Common myeloid progenitor, CD34-positive (primary cell): ENCODE measurements at regions not wholly inside any gene's neighbourhood (a gene's known extent, or its start where the extent isn't known, plus 50 kb on each side); places are given as distances from the start of the nearest gene placed in this dataset.
"Not testable (repeated sequence)": the region's sequence is repeated elsewhere in the genome, so short reads cannot be mapped to it uniquely, and the experiment has no call there.

Experiments used
- CTCF ChIA-PET: fragments of 350-600 bp; sonication (Branson Sonifier 250); formaldehyde crosslinking; loops from one replicate; lab custom pipeline; 2021; ENCODE audit warnings: antibody characterized with exemption; lab: Charles Lee
- POLR2A ChIA-PET: fragments of 350-600 bp; sonication (Branson Sonifier 250); formaldehyde crosslinking; loops from one replicate; lab custom pipeline; 2021; ENCODE audit warnings: antibody characterized with exemption; lab: Charles Lee
- DNase-seq, 3 donors: peaks; one replicate each; pipeline versions ENCODE4 v3.0.0 to v3.0.0-alpha.2; 2013
- H3K27ac ChIP-seq, 2 experiments: 1 replicate in 1 of 2; 2 replicates in 1 of 2; pipeline ENCODE4 v1.7.0; 2013; ENCODE audit warnings: inconsistent platforms in 2 of 2, low read length in 2 of 2, mild to moderate bottlenecking in 2 of 2, low read depth in 1 of 2, moderate library complexity in 1 of 2; ENCODE audit not compliant: severe bottlenecking in 2 of 2, insufficient read depth in 1 of 2, poor library complexity in 1 of 2
- H3K27me3 ChIP-seq, 5 experiments: replicated peaks in 2 of 5; 1 replicate in 3 of 5; 2 replicates in 2 of 5; pipeline versions ENCODE4 v1.6.1 to v1.7.0; 2013; ENCODE audit warnings: low read length in 4 of 5, mild to moderate bottlenecking in 2 of 5, moderate library complexity in 2 of 5, inconsistent platforms in 1 of 5; ENCODE audit not compliant: insufficient read depth in 5 of 5, control insufficient read depth in 4 of 5
- H3K36me3 ChIP-seq, 4 experiments: 1 replicate in 2 of 4; 2 replicates in 2 of 4; pipeline versions ENCODE4 v1.6.1 to v1.7.0; 2013; ENCODE audit warnings: low read length in 3 of 4, control low read depth in 1 of 4, mild to moderate bottlenecking in 1 of 4; ENCODE audit not compliant: control insufficient read depth in 4 of 4, insufficient read depth in 4 of 4
- H3K4me1 ChIP-seq, 4 experiments: 1 replicate in 3 of 4; 2 replicates in 1 of 4; pipeline versions ENCODE4 v1.6.1 to v1.7.1; 2013; ENCODE audit warnings: low read length in 3 of 4, mild to moderate bottlenecking in 3 of 4, control low read depth in 1 of 4, inconsistent platforms in 1 of 4, moderate library complexity in 1 of 4; ENCODE audit not compliant: control insufficient read depth in 4 of 4, insufficient read depth in 4 of 4; ENCODE audit errors: control extremely low read depth in 1 of 4
- H3K4me3 ChIP-seq, 7 experiments: 1 replicate in 4 of 7; 2 replicates in 3 of 7; pipeline versions ENCODE4 v1.5.1 to v1.7.0; 2013; ENCODE audit warnings: mild to moderate bottlenecking in 7 of 7, low read length in 6 of 7, moderate library complexity in 6 of 7, inconsistent platforms in 2 of 7, low read depth in 2 of 7, control low read depth in 1 of 7; ENCODE audit not compliant: insufficient read depth in 4 of 7, control insufficient read depth in 1 of 7; ENCODE audit errors: extremely low read depth in 1 of 7
- H3K9me3 ChIP-seq, 5 experiments: 1 replicate in 4 of 5; 2 replicates in 1 of 5; pipeline versions ENCODE4 v1.6.1 to v1.7.1; 2013; ENCODE audit warnings: low read length in 4 of 5, mild to moderate bottlenecking in 2 of 5, inconsistent platforms in 1 of 5, low read depth in 1 of 5, moderate library complexity in 1 of 5; ENCODE audit not compliant: control insufficient read depth in 4 of 5, insufficient read depth in 2 of 5; ENCODE audit errors: control extremely low read depth in 1 of 5
- WGBS: methylation state at CpG from one replicate; pipeline ENCODE4 v1.1.5; 2013; ENCODE audit not compliant: insufficient coverage; 5-methylcytosine and 5-hydroxymethylcytosine counted together

DNA sequence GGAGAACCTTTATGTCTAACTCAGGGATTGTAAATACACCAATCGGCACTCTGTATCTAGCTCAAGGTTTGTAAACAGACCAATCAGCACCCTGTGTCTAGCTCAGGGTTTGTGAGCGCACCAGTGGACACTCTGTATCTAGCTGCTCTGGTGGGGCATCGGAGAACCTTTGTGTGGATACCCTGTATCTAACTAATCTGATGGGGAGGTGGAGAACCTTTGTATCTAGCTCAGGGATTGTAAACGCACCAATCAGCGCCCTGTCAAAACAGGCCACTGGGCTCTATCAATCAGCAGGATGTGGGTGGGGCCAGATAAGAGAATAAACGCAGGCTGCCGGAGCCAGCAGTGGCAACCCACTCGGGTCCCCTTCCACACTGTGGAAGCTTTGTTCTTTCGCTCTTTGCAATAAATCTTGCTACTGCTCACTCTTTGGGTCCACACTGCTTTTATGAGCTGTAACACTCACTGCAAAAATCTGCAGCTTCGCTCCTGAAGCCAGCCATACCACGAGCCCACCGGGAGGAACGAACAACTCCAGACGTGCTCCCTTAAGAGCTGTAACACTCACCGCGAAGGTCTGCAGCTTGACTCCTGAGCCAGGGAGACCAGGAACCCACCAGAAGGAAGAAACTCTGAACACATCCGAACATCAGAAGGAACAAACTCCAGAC lies 1673.2 kb upstream of the B3GALT2 start:
- H3K27ac ChIP-seq: peak overlapping the region in 1 of 2 experiments; percentile 34
- DNase-seq, H3K4me3 ChIP-seq, H3K27me3 ChIP-seq, H3K9me3 ChIP-seq, H3K4me1 ChIP-seq, POLR2A ChIA-PET, H3K36me3 ChIP-seq, CTCF ChIA-PET: not testable (repeated sequence)
- WGBS: 100% methylated on average over 10 of the region's 17 CpGs

DNA sequence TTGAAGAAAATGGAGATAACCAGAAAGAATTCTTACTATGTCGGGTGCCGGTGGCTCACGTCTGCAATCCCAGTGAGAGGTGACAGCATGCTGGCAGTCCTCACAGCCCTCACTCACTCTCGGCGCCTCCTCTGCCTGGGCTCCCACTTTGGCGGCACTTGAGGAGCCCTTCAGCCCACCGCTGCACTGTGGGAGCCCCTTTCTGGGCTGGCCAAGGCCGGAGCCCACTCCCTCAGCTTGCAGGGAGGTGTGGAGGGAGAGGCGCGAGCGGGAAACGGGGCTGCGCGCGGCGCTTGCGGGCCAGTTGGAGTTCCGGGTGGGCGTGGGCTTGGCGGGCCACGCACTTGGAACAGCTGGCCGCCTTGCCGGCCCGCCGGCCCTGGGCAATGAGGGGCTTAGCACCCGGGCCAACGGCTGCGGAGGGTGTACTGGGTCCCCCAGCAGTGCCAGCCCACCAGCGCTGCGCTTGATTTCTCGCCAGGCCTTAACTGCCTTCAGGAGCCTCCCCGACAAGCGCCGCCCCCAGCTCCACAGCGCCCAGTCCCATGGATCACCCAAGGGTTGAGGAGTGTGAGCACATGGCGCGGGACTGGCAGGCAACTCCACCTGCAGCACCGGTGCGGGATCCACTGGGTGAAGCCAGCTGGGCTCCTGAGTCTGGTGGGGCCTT lies 1672.5 kb upstream of the B3GALT2 start:
- H3K36me3 ChIP-seq, H3K4me3 ChIP-seq, H3K9me3 ChIP-seq, CTCF ChIA-PET, POLR2A ChIA-PET, DNase-seq, H3K4me1 ChIP-seq, H3K27me3 ChIP-seq: not testable (repeated sequence)
- H3K27ac ChIP-seq: peak overlapping the region in 1 of 2 experiments; percentile 46
- WGBS: 96% methylated on average over 23 of the region's 39 CpGs

DNA sequence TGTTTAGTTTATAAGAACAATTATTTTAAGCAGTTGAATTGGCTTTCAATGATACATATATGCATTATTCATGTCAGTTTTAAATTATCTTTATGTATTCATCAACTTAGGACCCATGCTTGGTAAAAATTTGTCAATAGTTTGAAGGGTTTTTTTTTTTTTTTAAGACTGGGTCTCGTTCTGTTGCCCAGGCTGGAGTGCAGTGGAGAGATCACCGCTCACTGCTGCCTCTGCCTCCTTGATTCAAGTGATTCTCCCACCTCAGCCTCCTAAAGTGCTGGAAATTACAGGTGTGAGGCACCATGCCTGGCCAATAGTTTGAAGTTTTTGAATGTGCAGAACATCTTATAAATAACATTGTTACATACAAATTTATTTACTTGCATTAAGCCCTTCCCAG lies 1671.0 kb upstream of the B3GALT2 start:
- no peak overlapping the region for H3K27ac ChIP-seq
- no CpG with 5 or more reads among the region's 2 CpGs for WGBS

DNA sequence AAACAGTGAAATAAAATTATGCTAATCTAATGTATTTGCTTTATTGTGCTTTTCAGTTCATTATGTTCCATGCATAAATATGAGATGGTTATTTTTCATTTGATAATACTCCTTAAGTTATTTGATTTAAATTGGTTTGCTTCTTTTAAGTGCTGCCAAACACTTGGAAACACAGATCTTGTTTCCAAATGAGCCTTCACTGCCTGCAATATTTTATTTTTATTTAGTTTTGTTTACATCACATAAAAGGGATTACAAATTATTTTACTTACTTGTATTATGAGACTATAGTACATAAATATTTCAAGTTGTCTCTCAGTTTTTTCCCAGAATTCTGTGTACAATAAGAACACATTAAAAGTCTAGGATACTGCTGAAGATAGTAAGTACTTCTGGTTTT lies 1662.4 kb upstream of the B3GALT2 start:
- H3K9me3 ChIP-seq: no peaks in the 10 kb centered on the region
- H3K27ac ChIP-seq: no peak overlapping the region
- no peak for DNase-seq
- no peaks in the 10 kb centered on the region for H3K36me3 ChIP-seq
- no peak overlapping the region for H3K4me3 ChIP-seq
- no peaks in the 10 kb centered on the region for H3K4me1 ChIP-seq
- H3K27me3 ChIP-seq: no peaks in the 10 kb centered on the region
- CTCF ChIA-PET: no interaction called here
- POLR2A ChIA-PET: no interaction called here

More for the DNA sequence above, 1671.0 kb upstream of the B3GALT2 start:
- H3K4me1 ChIP-seq: no peaks in the 10 kb centered on the region
- no peak overlapping the region for H3K4me3 ChIP-seq
- CTCF ChIA-PET: no interaction called here
- POLR2A ChIA-PET: no interaction called here
- H3K9me3 ChIP-seq: no peaks in the 10 kb centered on the region
- no peaks in the 10 kb centered on the region for H3K36me3 ChIP-seq
- DNase-seq: no peak
- H3K27me3 ChIP-seq: no peaks in the 10 kb centered on the region

DNA sequence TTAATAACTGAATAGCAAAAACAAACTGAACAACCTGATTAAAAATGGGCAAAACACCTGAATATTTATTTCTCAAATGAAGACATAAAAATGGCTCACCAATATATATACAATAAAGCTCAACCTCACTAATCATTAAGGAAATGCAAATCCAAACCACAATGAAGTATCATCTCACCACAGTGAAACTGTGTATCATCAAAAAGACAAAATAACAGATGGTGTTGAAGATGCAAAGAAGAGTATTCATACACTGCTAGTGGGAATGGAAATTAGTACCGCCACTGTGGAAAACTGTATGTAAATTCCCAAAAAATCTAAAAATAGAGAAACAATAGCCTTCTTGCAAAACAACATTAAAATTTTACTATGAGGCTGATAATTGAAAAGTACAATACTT lies 1660.1 kb upstream of the B3GALT2 start:
- Histone ChIP-seq H3K27me3 (no peaks in the 10 kb centered on the region), H3K4me3 (no peak overlapping the region), H3K9me3 (no peaks in the 10 kb centered on the region), H3K36me3 (no peaks in the 10 kb centered on the region), H3K4me1 (no peaks in the 10 kb centered on the region), H3K27ac (no peak overlapping the region)
- no CpG with 5 or more reads among the region's 1 CpG for WGBS
- DNase-seq: no peak
- CTCF ChIA-PET: no interaction called here
- POLR2A ChIA-PET: no interaction called here

DNA sequence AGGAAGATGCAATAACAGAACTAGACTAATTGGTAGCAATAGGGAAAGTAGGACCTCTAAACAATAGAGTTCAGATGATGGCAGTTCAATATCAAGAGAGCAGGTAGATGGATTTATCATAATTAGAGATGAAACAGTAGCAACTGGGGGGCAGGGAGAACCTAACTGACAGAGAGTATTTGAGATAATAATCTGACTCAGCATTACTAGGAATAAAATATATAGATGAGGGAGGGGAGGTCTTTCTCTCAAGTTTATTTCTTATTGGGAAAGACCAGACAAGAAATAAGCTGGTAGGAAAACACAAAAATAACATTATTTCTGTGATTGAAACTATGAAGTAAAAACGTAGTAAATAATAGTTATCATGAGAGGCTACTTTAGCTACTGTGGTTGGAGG lies 1656.7 kb upstream of the B3GALT2 start:
- Histone ChIP-seq H3K27ac (no peak overlapping the region), H3K9me3 (no peaks in the 10 kb centered on the region), H3K4me1 (no peaks in the 10 kb centered on the region), H3K4me3 (no peak overlapping the region), H3K36me3 (no peaks in the 10 kb centered on the region), H3K27me3 (no peaks in the 10 kb centered on the region)
- CTCF ChIA-PET: no interaction called here
- POLR2A ChIA-PET: no interaction called here
- DNase-seq: no peak
- 100% methylated on average over 1 of the region's 1 CpG for WGBS

DNA sequence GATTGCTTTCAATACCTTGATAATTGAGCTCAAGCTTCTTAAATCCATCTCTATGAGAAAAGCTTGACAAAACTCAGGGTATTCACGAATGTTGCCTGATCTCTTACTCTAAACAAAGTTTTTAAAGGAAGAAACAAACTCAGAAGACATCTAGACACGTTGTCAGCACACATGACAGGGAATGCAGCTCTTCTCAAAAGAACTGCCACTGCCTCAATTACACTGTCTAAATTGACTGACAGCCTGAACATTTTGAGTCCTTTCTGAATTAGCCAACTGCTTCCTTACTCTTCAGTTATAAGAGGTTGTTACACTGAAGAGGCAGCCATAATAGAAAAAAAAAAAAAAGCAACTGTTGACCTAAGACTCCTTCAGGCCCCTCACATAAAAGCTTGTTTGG lies 1646.7 kb upstream of the B3GALT2 start:
- Histone ChIP-seq H3K36me3 (no peaks in the 10 kb centered on the region), H3K27ac (no peak overlapping the region), H3K9me3 (peaks cover 0 to 2% (median 0%) of the 10 kb centered on the region in 5 experiments), H3K4me3 (no peak overlapping the region), H3K27me3 (no peaks in the 10 kb centered on the region), H3K4me1 (no peaks in the 10 kb centered on the region)
- no peak for DNase-seq
- ChIA-PET POLR2A (no interaction called here), CTCF (no interaction called here)
- WGBS: 91% methylated on average over 2 of the region's 2 CpGs
